Vagina (tissue), 2 donors: ENCODE measurements at regions not wholly inside any gene's neighbourhood (a gene's known extent, or its start where the extent isn't known, plus 50 kb on each side); places are given as distances from the start of the nearest gene placed in this dataset.

Source experiments
- POLR2A ChIP-seq, 2 donors: fragments of 450-650 bp; IDR thresholded peaks; one replicate each; pipeline ENCODE4 v1.6.1; 2017; ENCODE audit warnings: antibody characterized with exemption in 2 of 2, mild to moderate bottlenecking in 2 of 2, moderate library complexity in 2 of 2
- TF ChIP-seq, protein P1 (sequence below), 3 experiments: fragments of 450-650 bp in 2 of 3; fragments of 200-600 bp in 1 of 3; sonication (generic) in 1 of 3; IDR thresholded peaks; one replicate each; pipeline ENCODE4 v1.5.1; 2017 to 2019; ENCODE audit warnings: antibody characterized with exemption in 3 of 3, mild to moderate bottlenecking in 2 of 3, moderate library complexity in 2 of 3

DNA sequence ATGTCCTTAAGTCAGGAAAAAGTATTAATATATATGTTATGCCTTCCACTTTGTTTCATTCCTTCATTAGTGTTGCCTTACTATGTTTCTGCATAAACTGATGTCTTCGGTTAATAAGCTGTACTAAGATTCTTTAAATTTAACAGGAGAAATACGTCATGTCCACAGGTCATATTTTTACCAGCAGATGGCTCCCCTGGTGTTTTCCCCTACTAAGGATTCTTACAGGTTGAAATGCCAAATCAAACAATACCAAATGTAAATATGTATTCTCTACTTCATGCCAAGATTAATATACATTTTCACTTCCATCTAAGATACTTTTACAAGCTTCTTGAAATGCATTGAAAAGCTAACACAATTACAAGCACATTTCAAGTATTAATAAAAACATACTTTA, 1602.1 kb downstream of the SI start:
- TF ChIP-seq, protein P1, sequence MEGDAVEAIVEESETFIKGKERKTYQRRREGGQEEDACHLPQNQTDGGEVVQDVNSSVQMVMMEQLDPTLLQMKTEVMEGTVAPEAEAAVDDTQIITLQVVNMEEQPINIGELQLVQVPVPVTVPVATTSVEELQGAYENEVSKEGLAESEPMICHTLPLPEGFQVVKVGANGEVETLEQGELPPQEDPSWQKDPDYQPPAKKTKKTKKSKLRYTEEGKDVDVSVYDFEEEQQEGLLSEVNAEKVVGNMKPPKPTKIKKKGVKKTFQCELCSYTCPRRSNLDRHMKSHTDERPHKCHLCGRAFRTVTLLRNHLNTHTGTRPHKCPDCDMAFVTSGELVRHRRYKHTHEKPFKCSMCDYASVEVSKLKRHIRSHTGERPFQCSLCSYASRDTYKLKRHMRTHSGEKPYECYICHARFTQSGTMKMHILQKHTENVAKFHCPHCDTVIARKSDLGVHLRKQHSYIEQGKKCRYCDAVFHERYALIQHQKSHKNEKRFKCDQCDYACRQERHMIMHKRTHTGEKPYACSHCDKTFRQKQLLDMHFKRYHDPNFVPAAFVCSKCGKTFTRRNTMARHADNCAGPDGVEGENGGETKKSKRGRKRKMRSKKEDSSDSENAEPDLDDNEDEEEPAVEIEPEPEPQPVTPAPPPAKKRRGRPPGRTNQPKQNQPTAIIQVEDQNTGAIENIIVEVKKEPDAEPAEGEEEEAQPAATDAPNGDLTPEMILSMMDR (IDR thresholded peaks at IDR 0.05) = no peak
- no peak for TF ChIP-seq POLR2A (IDR thresholded peaks at IDR 0.05)
